ENCODE measurements at regions not wholly inside any gene's neighbourhood (a gene's known extent, or its start where the extent isn't known, plus 50 kb on each side); places are given as distances from the start of the nearest gene placed in this dataset.

DNA sequence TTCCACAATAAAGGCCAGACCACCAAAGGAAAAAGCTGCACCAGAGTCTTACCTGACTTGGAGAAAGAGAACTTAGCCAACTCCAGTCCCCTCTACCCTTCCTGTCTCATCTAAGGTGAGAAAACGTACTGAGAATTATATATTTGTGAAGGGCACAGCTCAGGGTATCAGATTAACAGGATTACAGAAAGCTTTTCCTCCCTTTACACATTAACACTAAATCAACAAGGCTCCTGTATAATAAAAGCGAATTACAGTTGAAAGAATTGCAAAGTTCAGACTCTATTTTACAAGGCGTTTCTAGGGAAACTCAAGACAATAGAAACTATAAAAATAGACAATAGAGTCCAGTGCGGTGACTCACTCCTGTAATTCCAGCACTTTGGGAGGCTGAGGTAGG is 82.7 kb upstream of the RPL10L start (continued):
- TF ChIP-seq, protein P1, sequence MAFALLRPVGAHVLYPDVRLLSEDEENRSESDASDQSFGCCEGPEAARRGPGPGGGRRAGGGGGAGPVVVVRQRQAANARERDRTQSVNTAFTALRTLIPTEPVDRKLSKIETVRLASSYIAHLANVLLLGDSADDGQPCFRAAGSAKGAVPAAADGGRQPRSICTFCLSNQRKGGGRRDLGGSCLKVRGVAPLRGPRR (CRISPR knock-in tag; IDR thresholded peaks at IDR 0.05) = no peak
- TF ChIP-seq, protein P2, sequence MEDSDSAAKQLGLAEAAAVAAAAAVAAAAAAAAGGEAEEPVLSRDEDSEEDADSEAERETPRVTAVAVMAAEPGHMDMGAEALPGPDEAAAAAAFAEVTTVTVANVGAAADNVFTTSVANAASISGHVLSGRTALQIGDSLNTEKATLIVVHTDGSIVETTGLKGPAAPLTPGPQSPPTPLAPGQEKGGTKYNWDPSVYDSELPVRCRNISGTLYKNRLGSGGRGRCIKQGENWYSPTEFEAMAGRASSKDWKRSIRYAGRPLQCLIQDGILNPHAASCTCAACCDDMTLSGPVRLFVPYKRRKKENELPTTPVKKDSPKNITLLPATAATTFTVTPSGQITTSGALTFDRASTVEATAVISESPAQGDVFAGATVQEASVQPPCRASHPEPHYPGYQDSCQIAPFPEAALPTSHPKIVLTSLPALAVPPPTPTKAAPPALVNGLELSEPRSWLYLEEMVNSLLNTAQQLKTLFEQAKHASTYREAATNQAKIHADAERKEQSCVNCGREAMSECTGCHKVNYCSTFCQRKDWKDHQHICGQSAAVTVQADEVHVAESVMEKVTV (CRISPR knock-in tag; IDR thresholded peaks at IDR 0.05) = no peak
- TF ChIP-seq, protein P3, sequence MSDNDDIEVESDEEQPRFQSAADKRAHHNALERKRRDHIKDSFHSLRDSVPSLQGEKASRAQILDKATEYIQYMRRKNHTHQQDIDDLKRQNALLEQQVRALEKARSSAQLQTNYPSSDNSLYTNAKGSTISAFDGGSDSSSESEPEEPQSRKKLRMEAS (CRISPR knock-in tag; IDR thresholded peaks at IDR 0.05) = no peak
- no peak for TF ChIP-seq HOXB6 (CRISPR knock-in tag; IDR thresholded peaks at IDR 0.05; ENCODE audit: borderline replicate concordance)

DNA sequence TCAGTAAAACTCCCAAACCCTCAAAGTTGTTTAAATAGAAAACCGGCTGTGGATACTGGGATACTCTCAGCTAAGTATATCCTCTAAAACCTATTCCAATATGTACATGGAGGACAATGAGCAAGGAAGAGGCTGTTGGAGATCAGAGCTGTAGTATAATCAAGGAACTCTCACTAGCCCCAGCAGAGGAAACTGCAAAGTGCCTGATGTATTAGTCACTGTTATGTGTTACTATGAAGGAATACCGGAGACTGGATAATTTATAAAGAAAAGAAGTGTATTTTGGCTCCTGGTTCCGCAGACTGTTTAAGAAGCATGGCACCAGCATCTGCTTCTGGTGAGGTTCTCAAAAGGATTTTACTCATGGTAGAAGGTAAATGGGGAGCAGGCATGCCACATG is 65.6 kb upstream of the RPL10L start:
- H3K4me1 ChIP-seq (replicated peaks in 1 of 2; ENCODE audit: control insufficient read depth in 2 of 2, insufficient read depth in 2 of 2, low read length in 2 of 2) = no peaks in the 10 kb centered on the region
- ATAC-seq = no peak
- no peak overlapping the region for H2AFZ ChIP-seq (ENCODE audit: low read depth, low read length)
- H3K9me1 ChIP-seq (ENCODE audit: control insufficient read depth, insufficient read depth, low read length) = no peaks in the 10 kb centered on the region
- FAIRE-seq = no peak
- no peak overlapping the region for H3K9ac ChIP-seq (ENCODE audit: insufficient read depth in 1 of 2, low read depth in 2 of 2, low read length in 2 of 2)
- no peaks in the 10 kb centered on the region for H4K20me1 ChIP-seq (replicated peaks; ENCODE audit: control insufficient read depth, insufficient read depth, low read length)
- no peak for DNase-seq (ENCODE audit: extremely low read depth in 1 of 4, low spot score in 3 of 4)
- H3K79me2 ChIP-seq (ENCODE audit: control insufficient read depth, insufficient read depth, low read length) = no peaks in the 10 kb centered on the region
- CTCF ChIA-PET (ENCODE audit: low intra/inter-chr PET ratio) = no interaction called here
- no peak overlapping the region for H3K27ac ChIP-seq (ENCODE audit: extremely low read depth, low read depth, low read length)
- no TSS peak for BruUV-seq (replicated peaks)
- H3K27me3 ChIP-seq (ENCODE audit: control insufficient read depth in 2 of 2, insufficient read depth in 2 of 2, low read length in 2 of 2) = no peaks in the 10 kb centered on the region
- H3K9me3 ChIP-seq (replicated peaks; ENCODE audit: control insufficient read depth, insufficient read depth, low read depth, low read length) = no peaks in the 10 kb centered on the region
- no peaks in the 10 kb centered on the region for H3K36me3 ChIP-seq (ENCODE audit: control insufficient read depth, insufficient read depth, low read length)
- H3K4me2 ChIP-seq (ENCODE audit: insufficient read depth, low read length) = no peak overlapping the region
- intact Hi-C loops (cut with micrococcal nuclease) (no loop called here), in situ Hi-C loops (cut with MboI) (no loop called here)
- 0% methylated on average over 2 of the region's 3 CpGs for WGBS (ENCODE audit: insufficient coverage, low coverage, missing lambda C conversion rate)
- POLR2A ChIA-PET = no interaction called here
- no peak overlapping the region for H3K4me3 ChIP-seq
- TF ChIP-seq ZZZ3 (IDR thresholded peaks at IDR 0.05) (no peak), RHOXF2B (CRISPR knock-in tag; conservative IDR thresholded peaks at IDR 0.05) (no peak), ZNF224 (CRISPR knock-in tag; IDR thresholded peaks at IDR 0.05) (no peak), SETDB1 (IDR thresholded peaks at IDR 0.05; ENCODE audit: low read length) (no peak)
- TF ChIP-seq, protein P4, sequence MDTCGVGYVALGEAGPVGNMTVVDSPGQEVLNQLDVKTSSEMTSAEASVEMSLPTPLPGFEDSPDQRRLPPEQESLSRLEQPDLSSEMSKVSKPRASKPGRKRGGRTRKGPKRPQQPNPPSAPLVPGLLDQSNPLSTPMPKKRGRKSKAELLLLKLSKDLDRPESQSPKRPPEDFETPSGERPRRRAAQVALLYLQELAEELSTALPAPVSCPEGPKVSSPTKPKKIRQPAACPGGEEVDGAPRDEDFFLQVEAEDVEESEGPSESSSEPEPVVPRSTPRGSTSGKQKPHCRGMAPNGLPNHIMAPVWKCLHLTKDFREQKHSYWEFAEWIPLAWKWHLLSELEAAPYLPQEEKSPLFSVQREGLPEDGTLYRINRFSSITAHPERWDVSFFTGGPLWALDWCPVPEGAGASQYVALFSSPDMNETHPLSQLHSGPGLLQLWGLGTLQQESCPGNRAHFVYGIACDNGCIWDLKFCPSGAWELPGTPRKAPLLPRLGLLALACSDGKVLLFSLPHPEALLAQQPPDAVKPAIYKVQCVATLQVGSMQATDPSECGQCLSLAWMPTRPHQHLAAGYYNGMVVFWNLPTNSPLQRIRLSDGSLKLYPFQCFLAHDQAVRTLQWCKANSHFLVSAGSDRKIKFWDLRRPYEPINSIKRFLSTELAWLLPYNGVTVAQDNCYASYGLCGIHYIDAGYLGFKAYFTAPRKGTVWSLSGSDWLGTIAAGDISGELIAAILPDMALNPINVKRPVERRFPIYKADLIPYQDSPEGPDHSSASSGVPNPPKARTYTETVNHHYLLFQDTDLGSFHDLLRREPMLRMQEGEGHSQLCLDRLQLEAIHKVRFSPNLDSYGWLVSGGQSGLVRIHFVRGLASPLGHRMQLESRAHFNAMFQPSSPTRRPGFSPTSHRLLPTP (IDR thresholded peaks at IDR 0.05; ENCODE audit: borderline replicate concordance, extremely low read depth, insufficient read length) = no peak
